HG02938 (cell line): ENCODE measurements at regions not wholly inside any gene's neighbourhood (a gene's known extent, or its start where the extent isn't known, plus 50 kb on each side); places are given as distances from the start of the nearest gene placed in this dataset.

Experiments
- ATAC-seq: cut with Tn5 transposase; IDR thresholded peaks from one replicate; pipeline ENCODE4 v1.9.1; 2021; ENCODE audit warnings: mild to moderate bottlenecking, moderate library complexity; ENCODE audit not compliant: unreplicated experiment

DNA sequence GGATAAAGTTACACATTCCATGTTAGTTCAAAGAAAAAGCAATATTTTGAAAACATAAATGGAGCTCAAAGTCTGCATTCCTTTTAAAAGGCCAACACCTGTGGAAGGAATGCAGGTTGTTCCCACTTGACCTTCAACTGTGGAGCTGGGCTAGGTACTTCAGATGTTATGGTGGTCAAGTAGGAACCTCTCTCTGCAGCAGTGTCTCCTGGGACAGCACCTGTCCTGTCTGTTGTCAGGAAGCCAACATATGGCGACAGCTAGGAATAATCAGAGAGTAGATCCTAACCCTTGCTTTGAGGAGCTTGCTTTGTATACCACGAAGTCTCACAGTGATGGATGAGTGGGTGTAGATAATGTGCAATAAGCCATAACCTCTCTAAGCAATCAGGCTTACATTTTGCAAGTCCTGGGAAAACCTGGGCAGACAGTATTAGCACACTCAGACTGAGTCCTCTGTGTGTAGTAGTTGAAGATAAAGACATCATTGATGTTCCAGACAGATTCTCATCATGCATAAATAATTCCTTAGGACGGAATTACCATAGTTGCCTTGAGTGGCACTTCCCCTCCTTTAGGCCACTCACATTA lies 347.5 kb downstream of the PRL start:
- no peak for ATAC-seq

- ATAC-seq, result no peak
Observed at GRCh38 chr6:21952367-21952766, 344.5 kb downstream of the PRL start.

DNA sequence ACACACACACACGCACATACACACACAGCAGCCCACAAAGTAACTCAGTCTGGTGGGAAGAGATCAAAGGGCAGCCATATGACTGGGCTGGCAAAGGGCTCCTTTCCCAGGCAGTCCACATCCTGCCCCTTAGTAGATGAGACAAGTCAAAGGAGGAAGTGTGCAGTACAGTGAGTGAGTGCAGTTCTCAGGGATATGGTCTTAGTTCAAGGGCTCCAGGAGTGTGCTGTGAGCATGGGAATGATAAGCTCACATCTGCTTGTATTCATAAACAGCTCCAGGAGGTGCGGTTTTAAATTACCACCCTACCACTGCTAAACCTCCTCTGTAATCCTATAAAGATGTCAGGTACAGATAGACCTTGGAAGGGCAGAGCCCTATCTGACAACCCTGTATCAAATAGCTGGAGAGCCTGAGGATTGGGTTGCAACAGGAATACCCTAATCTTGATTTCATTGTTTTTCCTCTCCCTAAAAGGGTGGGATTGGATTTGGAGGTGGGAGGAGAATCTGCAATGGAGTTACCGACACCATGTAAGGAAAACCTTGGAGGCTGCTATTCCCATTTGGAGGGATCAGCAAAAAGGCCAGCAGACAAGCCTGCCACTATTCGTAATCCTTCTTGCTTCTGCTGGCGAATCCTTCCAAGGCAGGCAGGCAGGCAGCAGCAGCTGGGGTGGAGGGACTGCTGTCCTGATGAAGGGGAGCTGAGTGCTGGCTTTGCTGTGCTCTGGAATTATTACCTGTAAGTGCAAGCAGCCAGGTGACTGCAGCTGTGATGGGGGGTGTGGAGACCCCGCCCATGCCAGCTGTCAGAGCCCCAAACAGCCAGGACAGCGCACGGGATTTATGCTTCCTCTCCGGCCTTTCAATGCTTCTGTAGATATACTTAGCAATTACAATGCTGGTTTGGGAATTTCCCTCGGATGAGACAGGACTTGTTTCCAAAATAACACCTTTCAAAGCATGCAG lies 342.7 kb downstream of the PRL start:
- ATAC-seq, result no peak

DNA sequence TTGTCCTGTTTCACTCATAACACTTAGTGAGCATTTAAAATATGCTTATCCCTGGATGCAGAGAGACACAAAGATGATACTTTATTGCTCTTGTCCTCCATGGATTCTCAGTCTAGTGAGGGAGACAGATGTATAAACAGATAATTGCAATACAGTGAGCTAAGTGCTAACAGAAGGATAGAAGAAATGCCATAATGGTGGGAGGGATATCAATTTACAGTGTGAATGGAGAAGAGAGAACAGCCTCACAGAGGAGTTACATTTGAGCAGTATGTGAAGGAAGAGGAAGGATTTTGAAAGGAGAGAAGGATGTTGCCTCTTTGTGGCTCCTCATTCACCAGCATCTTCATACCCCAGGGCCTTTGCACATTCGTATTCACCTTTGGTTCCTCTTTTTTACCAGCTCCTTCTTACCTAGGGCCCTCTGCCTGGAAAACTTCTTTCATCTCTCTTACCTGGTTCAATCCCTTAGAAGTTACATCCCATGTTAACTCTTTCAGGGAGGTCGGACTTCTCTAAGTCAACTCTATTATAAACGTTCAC lies 341.7 kb downstream of the PRL start:
- no peak for ATAC-seq

DNA sequence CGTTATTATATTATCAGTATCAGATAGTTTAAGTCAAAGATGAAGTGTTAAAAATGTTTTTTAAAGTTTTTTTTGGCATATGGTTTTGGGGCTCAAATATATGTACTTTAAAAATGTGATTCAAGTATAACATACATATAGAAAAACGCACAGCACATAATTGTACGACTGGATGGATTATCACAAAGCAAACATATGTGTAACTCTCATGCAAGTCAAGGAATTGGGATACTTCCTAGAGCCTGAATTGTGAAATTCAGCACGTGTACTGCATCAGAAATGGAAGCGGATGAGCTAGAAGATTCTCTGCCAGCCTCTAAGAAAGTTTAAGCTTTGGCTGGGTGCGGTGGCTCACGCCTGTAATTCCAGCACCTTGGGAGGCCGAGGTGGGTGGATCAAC lies 340.9 kb downstream of the PRL start:
- no peak for ATAC-seq

DNA sequence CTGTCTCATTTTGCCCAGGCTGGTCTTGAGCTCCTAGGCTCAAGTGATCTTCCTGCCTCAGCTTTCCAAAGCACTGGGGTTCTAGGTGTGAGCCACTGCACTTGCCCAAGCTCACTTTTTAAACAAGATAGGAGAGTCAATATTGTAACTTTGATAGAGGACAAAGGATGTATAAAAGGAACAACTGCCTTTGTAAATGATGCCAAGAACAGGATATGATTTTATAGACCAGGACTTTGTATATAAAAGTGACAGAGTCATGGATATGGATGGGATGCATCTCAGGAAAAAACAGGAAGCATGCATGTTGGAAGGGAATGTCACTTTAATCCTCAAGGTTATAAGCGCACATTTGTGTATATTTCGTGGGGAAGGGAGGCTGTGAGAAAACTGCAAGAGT lies 338.4 kb downstream of the PRL start:
- ATAC-seq, result no peak

DNA sequence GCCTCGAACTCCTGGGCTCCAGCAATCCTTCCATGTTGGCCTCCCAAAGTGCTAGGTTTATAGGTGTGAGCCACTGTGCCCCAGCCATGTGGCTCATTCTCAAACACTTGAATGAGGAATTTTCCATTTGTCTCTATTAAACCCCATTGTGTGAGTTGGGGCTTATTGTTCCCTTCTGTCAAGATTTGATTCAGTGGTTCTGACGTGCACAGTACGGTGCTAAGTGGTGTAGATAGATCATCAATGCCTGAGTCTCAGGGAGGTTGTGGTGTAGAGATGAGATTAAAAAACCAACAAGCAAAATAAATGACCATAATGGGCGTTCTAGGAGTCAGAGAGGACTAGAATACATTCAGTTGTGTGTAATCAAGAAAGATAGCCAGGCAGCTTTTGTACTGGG lies 335.6 kb downstream of the PRL start:
- ATAC-seq, result no peak

DNA sequence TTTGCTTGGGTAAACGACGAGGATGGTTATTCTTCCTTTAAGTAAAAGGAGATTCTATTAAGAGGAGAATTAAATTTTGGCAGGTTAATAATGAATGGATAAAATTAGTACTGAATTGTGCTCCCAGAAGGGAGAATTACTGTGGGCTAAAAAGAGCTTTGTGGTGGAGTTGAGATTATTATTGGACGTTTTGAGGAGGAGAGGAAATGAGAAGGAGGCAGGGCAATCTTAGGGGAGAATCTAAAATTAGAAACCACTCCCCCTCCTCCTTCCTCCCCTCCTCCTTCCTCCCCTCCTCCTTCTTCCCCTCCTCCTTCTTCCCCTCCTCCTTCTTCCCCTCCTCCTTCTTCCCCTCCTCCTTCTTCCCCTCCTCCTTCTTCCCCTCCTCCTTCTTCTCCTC lies 331.8 kb downstream of the PRL start:
- ATAC-seq, result no peak

DNA sequence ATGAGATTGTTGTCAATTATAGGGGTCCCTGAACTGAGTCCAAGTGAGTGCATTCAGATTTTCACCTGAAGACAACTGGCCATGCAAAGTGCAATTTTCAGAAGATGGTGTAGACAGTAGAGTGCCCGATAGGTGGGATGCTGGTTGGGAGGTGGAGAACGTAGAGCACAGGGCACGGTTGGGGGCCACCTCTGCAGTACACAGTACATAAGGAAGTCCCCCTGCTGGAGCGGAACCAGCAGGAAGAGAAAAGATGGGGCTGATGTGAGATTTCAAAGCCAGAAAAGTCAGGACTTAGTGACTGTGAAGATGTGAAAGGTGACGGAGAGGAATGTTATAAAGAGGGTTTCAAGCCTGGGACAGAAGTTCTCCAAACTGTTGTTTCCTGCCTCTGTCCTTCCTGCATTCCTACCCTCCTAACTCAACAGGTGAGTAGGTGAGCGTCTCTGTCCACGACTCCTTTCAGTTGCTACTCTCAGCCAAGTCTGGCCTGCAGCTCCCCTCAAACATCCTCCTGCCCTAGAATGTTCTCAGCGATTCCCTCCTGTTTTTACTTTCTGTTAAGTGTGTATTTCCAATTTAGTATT lies 330.8 kb downstream of the PRL start:
- no peak for ATAC-seq

DNA sequence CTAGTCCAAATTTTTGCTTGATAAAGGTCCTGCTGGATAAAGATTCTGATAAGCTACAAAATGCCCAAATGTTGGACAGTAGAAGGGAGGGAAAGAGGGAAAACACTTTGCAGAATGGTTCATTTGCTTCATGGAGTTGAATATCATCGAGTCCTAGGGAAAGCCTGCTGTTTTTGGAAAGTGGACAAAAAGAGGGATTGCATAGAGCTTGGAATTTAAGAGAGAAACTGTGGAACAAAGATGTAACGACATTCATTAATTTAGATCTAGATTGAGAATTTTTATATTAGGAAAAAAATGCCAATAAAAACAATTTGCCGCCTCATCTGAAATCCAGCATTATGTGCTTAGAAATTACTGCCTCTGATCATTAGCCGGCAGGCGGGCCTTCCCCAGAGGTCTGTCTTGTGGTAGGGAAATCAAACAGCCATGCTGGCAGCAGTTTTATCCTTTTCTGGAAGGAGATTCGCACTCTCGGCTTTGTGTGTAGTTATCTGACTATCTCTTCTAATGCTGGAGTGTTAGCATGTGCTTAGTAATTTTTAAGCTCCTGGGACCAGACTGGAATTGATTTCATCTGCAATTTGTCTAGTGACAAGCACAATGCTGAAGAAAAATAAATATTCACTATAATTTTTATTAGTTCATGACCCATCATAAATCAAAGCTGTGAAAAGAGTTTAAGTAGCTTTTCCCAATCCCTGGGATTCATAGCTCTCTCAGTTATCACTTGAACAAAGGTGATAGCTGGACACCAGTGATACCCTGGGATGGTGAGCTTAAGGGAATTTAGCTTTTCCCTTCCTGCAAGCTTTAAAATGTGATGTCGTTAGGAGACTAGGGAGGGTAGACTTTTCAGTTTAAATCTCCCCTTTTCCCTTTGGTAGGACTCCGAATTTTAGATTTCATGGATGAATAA lies 329.5 kb downstream of the PRL start:
- ATAC-seq, result no peak

DNA sequence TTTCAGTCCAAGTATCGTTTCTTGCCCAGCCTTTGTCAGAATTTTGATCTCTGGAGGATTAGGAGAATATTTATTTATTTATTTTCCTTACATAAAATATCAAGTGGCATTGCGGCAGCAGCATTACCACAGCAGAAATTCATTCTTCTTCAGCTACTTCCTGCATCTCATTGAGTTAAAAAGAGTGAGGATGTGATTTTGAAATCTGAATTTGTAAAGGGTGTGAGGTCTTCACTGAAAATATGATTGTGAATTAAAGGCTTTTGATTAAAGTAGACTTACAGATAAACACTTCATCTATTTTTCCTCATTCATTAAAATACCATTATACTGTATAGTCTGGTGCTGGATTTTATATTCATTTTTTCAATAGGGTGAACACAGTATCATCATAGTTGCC lies 328.4 kb downstream of the PRL start:
- no peak for ATAC-seq

- ATAC-seq, result no peak
Observed at GRCh38 chr6:21969192-21969591, 327.6 kb downstream of the PRL start.

GRCh38 chr6:21970569-21971300 lies 326.1 kb downstream of the PRL start:
- ATAC-seq, result no peak

- no peak for ATAC-seq
Observed at GRCh38 chr6:21971541-21971940, 325.3 kb downstream of the PRL start.

GRCh38 chr6:21972516-21972915 lies 324.3 kb downstream of the PRL start:
- no peak for ATAC-seq

GRCh38 chr6:21977346-21977745 lies 319.5 kb downstream of the PRL start:
- no peak for ATAC-seq

GRCh38 chr6:21981235-21981833 lies 315.5 kb downstream of the PRL start:
- ATAC-seq, result no peak

- no peak for ATAC-seq
Observed at GRCh38 chr6:21984135-21984534, 312.7 kb downstream of the PRL start.

DNA sequence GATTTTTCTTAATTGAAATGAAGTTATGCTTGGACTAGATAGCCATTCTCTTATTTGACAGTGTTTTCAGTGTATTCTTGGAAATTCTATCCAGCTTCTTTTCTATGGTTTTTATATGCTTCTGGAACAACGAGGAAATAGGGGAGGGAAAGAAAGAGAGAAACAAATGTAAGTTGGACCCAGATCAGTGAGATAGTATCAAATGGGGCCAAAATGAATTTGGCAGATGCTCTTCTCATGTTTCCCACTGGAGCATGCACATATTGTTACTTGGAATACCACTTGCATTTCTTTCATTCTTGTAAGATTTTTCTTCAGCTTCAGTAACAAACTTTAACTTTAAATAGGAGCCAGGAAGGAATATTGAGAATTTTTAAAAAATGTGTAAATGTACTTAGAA lies 312.3 kb downstream of the PRL start:
- ATAC-seq, result no peak

- no peak for ATAC-seq
Observed at GRCh38 chr6:21985904-21986303, 310.9 kb downstream of the PRL start.
